ENCODE measurements at regions not wholly inside any gene's neighbourhood (a gene's known extent, or its start where the extent isn't known, plus 50 kb on each side); places are given as distances from the start of the nearest gene placed in this dataset.

DNA sequence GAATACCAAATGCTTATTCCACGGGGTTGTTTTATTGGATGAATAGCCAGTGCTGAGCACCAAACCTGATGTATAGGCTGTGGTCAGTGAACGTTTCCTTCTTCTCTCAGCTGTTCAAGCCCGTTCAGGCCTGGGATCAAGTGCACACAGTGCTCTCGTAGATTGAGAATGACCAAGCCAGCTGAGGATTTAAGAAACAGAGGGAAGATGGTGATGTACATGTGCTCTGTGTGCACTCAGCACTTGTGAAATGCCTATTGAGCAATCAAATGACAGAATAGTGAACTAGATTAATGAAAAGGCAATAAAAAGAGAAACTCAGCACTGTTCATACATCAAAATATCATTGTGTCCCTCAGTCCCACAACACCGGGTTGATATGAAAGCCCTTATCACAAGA is 302.5 kb downstream of the BMPER start:
- in situ Hi-C loops (cut with HindIII; ENCODE audit: low sequenced_read_pairs) = no loop called here
- TF ChIP-seq, protein P1, sequence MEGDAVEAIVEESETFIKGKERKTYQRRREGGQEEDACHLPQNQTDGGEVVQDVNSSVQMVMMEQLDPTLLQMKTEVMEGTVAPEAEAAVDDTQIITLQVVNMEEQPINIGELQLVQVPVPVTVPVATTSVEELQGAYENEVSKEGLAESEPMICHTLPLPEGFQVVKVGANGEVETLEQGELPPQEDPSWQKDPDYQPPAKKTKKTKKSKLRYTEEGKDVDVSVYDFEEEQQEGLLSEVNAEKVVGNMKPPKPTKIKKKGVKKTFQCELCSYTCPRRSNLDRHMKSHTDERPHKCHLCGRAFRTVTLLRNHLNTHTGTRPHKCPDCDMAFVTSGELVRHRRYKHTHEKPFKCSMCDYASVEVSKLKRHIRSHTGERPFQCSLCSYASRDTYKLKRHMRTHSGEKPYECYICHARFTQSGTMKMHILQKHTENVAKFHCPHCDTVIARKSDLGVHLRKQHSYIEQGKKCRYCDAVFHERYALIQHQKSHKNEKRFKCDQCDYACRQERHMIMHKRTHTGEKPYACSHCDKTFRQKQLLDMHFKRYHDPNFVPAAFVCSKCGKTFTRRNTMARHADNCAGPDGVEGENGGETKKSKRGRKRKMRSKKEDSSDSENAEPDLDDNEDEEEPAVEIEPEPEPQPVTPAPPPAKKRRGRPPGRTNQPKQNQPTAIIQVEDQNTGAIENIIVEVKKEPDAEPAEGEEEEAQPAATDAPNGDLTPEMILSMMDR (IDR thresholded peaks at IDR 0.05; ENCODE audit: low read depth, low read length, missing control alignments) = no peak
- no peak for DNase-seq (ENCODE audit: low read depth)
- no peak overlapping the region for H3K4me3 ChIP-seq (ENCODE audit: low read depth, low read length)

DNA sequence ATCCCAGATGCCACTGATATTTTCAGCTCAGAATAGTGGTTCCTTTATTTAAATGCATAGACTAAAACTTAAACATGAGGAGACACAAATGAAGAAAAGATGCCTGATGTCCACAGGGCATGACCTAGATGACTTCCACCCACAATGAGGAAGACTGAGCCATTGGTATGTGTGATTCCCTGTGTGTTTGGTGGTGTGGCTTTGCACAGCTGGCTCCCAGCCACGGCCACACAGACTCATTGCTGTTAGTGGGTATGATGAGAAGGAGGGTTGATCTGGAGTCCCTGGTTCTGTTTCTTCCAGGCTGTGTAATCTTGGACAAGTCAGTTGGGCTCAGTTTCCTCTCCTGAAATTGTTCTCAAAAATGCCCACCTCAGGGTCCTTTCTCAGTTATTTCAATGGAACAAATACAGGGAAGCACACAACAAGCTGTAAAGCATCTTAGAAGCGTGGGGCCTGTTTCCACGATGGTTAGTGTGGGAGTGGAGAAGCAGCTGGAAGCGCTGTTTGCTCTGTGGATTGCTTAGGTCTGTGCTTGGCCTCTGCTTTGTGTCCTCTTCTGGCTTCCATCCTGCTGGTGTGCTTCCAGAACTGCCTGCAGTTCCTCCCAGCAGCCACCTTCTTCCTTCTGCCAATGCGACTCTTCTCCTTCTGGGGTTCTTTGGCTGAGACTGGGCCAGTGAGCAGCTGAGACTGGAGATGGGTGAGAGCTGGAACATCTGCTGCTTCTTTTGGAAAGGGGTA is 303.7 kb downstream of the BMPER start:
- no peak for DNase-seq (ENCODE audit: low read depth)
- no peak overlapping the region for H3K4me3 ChIP-seq (ENCODE audit: low read depth, low read length)
- in situ Hi-C loops (cut with HindIII; ENCODE audit: low sequenced_read_pairs) = no loop called here
- TF ChIP-seq, protein P1 (IDR thresholded peaks at IDR 0.05; ENCODE audit: low read depth, low read length, missing control alignments) = no peak

DNA sequence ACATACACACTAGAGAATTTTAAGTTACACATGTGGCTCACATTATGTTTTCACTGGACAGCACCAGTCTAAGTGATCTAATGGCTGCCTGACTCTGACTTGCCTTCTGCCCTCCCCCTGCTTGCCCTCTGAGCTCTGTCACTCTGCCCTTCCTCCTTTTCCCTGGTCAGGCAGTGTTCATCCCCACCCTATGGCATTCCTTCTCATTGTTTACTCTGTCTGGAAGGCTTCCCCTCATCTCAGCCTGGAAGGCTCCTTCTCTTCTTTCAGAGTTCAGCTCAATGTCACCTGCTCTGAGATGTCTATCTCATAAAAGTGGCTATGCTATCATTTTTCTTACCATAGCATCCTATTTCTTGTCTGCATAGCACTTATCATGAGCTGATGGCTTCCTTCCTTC is 305.7 kb downstream of the BMPER start:
- H3K4me3 ChIP-seq (ENCODE audit: low read depth, low read length) = no peak overlapping the region
- DNase-seq (ENCODE audit: low read depth) = no peak
- in situ Hi-C loops (cut with HindIII; ENCODE audit: low sequenced_read_pairs) = no loop called here
- TF ChIP-seq, protein P1 (IDR thresholded peaks at IDR 0.05; ENCODE audit: low read depth, low read length, missing control alignments) = no peak

DNA sequence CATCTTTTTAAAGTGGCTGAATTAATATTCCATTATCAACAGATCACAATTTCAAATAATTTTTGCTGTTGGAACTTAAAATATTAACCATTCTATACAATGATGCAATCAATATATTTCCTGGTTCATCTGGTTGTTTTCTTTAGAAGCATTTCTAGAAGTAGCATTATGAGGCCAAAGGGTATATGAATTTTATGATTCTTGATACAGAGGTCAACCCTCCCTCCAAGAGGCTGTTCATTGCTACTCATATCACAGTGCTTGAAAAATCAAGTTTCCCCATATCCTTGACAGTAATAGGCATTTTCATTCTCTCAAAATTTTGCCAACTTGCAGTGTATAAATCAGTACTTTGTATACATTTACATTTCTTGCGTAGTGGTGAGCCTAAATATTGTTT is 312.6 kb downstream of the BMPER start:
- in situ Hi-C loops (cut with HindIII; ENCODE audit: low sequenced_read_pairs) = no loop called here
- no peak for DNase-seq (ENCODE audit: low read depth)
- H3K4me3 ChIP-seq (ENCODE audit: low read depth, low read length) = no peak overlapping the region
- TF ChIP-seq, protein P1 (IDR thresholded peaks at IDR 0.05; ENCODE audit: low read depth, low read length, missing control alignments) = no peak

DNA sequence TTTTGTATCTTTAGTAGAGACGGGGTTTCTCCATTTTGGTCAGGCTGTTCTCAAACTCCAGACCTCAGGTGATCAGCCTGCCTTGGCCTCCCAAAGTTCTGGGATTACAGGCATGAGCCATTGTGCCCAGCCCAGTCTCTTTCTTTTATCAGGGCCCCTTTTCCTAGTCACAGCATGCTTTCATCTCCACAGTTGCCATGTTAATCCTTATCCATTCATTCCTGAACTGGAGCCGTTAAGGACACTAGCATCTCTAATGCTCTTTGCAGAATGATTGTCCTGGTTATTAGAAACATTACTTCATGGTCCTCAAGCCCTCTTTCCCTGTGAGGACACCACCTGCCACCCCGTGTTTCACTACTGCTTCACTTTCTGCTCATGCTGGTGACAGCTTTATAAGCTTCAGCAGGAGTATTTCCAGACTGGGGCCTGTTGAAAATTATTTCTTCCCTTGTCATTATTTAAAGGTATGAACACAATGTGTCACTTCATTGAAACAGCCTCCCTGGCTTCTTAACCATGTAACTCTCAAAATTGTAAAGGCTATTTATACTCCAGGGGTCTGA is 313.9 kb downstream of the BMPER start:
- no peak for DNase-seq (ENCODE audit: low read depth)
- H3K4me3 ChIP-seq (ENCODE audit: low read depth, low read length) = no peak overlapping the region
- TF ChIP-seq, protein P1 (IDR thresholded peaks at IDR 0.05; ENCODE audit: low read depth, low read length, missing control alignments) = no peak
- in situ Hi-C loops (cut with HindIII; ENCODE audit: low sequenced_read_pairs) = no loop called here

DNA sequence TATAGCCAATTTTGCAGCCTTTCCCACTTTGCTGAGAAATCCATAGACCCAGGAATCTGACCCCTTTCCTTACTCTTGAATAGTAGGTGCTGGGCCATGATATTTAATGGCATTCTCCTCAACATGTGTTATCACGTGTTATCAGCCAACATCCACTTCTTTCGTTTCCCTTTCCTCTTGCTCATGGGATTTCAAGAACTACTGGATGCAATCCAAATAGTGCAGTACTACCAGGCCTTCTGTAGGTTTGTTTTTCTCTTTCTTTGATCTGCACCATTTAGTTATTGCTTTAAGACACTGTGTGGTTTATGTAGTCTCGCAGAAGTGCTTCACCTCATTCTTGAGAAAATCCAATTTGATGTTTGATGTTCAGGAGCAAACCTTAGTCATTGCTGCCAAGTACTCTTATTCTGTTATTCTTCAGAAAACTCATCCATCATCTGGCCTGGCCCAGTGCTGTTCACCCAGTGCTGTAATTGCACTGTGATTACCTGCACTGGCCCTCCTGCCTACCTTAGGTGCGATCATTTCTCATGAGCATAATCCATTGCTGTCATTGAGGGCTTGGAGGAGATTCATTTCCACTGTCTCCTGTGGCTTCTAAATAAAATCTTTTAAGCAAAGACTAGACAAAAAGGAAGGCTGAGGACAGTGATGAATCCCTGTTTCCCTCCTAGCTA is 315.3 kb downstream of the BMPER start:
- no peak overlapping the region for H3K4me3 ChIP-seq (ENCODE audit: low read depth, low read length)
- TF ChIP-seq, protein P1 (IDR thresholded peaks at IDR 0.05; ENCODE audit: low read depth, low read length, missing control alignments) = no peak
- in situ Hi-C loops (cut with HindIII; ENCODE audit: low sequenced_read_pairs) = no loop called here
- DNase-seq (ENCODE audit: low read depth) = no peak

All from astrocyte of the cerebellum (primary cell).